Nephron progenitor cell (in vitro differentiated cells): ENCODE measurements at regions not wholly inside any gene's neighbourhood (a gene's known extent, or its start where the extent isn't known, plus 50 kb on each side); places are given as distances from the start of the nearest gene placed in this dataset.

Source experiments
- DNase-seq: peaks from one replicate; pipeline ENCODE4 v3.0.0; 2021
- H3K27ac Mint-ChIP-seq: 2 replicates; pipeline ENCODE4 v1.8.0; 2021; ENCODE audit warnings: mild to moderate bottlenecking, moderate library complexity, mixed read lengths
- H3K27me3 Mint-ChIP-seq: 2 replicates; pipeline ENCODE4 v1.8.0; 2021; ENCODE audit warnings: mild to moderate bottlenecking, low read depth, mixed read lengths; ENCODE audit not compliant: poor library complexity
- H3K36me3 Mint-ChIP-seq: 2 replicates; pipeline ENCODE4 v1.8.0; 2021; ENCODE audit warnings: low read depth, mixed read lengths
- H3K4me1 Mint-ChIP-seq: 2 replicates; pipeline ENCODE4 v1.8.0; 2021; ENCODE audit warnings: mixed read lengths
- H3K4me3 Mint-ChIP-seq: 2 replicates; pipeline ENCODE4 v1.8.0; 2021; ENCODE audit warnings: mild to moderate bottlenecking, moderate library complexity, mixed read lengths
- H3K9me3 Mint-ChIP-seq: 2 replicates; pipeline ENCODE4 v1.8.0; 2021; ENCODE audit warnings: mild to moderate bottlenecking, moderate library complexity, mixed read lengths
- TF ChIP-seq, protein P1 (sequence below): fragments of 200-600 bp; sonication (generic); IDR thresholded peaks from 2 replicates; pipeline ENCODE4 v1.5.0; 2021; ENCODE audit warnings: antibody characterized with exemption

DNA sequence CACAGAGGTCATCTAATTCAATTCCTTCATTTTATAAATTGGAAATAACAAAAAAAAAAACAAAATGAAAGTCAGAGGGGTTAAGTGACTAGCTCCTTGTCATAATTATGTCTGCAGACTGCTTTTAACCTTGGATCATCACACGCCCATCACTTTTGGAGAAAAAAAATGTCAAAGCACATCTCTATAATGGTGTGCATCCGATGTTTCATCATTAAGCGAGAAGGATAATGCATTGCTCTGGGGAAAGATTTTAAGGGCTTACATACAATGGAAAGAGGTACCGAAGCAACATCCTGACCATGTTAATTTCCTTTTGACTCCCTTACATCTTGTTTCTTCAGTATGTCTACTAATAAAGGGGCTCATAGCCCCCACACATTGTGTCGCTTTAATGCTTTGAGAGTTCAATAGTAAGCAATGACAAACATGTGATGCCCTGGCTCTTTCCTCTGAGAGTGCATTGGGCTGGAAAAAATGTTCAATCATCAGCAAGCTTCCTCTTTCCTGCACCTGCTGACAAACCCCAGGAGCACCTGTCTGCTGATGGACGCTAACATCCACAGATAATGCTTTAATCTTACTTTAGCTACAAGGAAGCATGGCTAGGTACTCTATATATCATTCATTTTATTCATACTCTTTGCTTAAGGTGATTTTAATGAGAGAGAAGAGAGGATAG is 242.2 kb downstream of the SMARCA2 start:
- Mint-ChIP-seq H3K27me3 (no peaks in the 10 kb centered on the region), H3K36me3 (peaks cover 5% of the 10 kb centered on the region), H3K9me3 (peaks cover 8% of the 10 kb centered on the region), H3K4me1 (peaks cover 27% of the 10 kb centered on the region), H3K27ac (no peak overlapping the region), H3K4me3 (no peak overlapping the region)
- TF ChIP-seq, protein P1, sequence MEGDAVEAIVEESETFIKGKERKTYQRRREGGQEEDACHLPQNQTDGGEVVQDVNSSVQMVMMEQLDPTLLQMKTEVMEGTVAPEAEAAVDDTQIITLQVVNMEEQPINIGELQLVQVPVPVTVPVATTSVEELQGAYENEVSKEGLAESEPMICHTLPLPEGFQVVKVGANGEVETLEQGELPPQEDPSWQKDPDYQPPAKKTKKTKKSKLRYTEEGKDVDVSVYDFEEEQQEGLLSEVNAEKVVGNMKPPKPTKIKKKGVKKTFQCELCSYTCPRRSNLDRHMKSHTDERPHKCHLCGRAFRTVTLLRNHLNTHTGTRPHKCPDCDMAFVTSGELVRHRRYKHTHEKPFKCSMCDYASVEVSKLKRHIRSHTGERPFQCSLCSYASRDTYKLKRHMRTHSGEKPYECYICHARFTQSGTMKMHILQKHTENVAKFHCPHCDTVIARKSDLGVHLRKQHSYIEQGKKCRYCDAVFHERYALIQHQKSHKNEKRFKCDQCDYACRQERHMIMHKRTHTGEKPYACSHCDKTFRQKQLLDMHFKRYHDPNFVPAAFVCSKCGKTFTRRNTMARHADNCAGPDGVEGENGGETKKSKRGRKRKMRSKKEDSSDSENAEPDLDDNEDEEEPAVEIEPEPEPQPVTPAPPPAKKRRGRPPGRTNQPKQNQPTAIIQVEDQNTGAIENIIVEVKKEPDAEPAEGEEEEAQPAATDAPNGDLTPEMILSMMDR: no peak
- DNase-seq: no peak

DNA sequence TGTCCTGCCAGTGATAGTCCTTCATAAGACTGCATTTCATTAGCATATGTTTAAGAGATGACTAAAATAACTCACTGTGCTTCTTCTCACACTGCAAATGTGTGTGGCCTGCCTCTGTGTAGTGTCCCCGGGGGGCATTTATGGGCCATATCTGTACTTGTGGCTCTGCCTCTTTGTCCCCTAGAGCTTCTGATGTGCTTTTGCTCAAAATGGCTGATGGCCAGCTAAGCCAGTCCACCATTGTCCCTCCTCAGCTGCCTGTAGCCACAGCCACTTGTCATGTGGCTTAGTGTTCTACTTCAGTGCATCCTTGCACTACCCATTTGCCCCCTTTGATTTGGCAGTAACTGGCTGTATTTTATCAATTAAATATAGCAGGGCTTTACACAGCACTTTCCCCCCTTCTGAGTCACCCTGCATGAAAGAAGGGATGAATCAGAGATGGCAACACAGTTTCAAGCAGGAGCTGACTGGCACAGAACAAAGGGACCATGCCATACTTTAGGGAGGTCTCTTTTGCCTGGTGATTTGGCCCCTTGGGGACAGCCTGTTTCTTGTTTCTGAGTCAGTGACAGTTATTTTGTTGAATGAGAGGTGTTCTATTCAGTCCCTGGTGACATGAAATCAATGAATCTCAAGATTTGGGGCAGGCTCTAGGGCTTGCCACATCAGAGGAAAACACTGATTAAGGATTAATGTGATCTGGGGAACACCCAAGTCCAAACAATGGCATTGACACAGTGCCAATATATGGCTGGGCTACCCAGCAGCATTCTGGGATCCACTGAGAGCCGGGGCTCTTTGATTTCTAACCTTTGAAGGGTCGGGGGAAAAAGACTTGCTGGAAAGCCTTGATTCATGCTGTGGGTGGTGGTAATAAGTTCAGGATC is 245.5 kb downstream of the SMARCA2 start:
- peaks cover 9% of the 10 kb centered on the region for H3K36me3 Mint-ChIP-seq
- H3K4me3 Mint-ChIP-seq: no peak overlapping the region
- DNase-seq: no peak
- H3K27me3 Mint-ChIP-seq: no peaks in the 10 kb centered on the region
- TF ChIP-seq, protein P1: no peak
- peak overlapping the region; percentile 41 for H3K27ac Mint-ChIP-seq
- H3K9me3 Mint-ChIP-seq: peaks cover 17% of the 10 kb centered on the region
- H3K4me1 Mint-ChIP-seq: peaks cover 35% of the 10 kb centered on the region

DNA sequence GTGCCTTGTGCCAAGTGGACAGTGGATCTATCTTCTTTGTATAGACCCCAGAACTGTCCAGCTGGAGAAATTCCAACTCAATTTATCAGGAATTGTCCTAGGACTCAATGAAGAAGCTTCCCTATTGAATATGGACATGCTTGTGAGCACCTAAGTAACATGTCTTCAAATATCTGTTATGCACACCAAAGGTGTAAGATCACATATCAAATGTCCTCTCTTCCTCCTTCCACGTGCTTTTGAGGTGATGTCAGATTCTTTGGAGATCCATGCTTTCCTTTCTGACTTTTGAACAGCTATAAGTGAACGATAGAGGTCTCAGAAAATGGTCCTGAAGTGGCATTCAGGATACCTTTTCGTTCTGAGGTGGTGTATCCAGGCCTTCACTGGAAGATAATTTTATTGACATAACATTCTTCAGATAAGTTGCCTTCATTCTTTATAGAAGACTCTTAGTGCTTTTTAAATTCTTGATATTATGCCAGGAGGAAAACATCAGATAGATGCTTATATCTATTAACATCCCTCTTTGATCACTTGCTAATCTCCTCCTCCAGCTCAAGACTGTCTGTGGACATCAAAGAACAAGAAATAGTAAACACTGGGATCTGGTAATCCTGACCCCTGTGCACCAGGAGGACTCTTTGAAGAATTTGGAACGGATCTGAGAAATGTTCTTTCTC is 246.4 kb downstream of the SMARCA2 start:
- no peak overlapping the region for H3K4me3 Mint-ChIP-seq
- H3K9me3 Mint-ChIP-seq: peaks cover 17% of the 10 kb centered on the region
- peaks cover 9% of the 10 kb centered on the region for H3K36me3 Mint-ChIP-seq
- peaks cover 35% of the 10 kb centered on the region for H3K4me1 Mint-ChIP-seq
- no peaks in the 10 kb centered on the region for H3K27me3 Mint-ChIP-seq
- no peak overlapping the region for H3K27ac Mint-ChIP-seq
- TF ChIP-seq, protein P1: no peak
- no peak for DNase-seq

DNA sequence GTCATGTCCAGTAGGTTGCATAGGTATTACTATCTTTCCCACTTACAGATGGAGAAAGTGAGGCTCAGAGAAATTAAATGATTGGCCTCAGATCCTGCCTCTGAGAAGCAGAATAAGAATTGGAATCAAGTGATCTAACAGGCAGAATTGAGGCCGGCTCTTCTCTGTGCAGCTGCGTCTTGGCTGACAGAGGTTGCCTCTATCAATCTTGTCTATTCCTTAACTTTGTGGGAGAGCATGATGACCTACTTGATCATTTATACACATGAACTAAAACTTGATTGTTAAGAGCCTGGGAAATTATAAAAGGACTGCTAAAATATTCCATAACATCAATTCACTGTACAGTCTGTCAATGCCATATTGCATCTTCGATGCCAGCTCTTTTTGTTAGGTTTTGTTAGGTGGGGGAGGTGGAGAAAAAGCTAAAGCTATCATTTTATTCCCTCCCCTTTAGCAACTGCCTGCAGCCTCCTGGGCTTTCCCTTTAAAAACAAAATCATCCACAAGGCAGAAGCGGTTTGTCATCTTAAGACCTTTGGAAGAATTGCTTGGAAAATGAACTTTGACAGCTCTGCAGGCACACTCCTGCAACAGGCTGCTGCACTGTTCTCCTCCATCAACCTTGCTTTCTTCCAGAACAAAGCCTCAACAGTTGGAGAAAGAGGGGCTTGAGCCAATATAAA is 247.4 kb downstream of the SMARCA2 start:
- H3K9me3 Mint-ChIP-seq: peaks cover 17% of the 10 kb centered on the region
- H3K27ac Mint-ChIP-seq: peak overlapping the region; percentile 62

DNA sequence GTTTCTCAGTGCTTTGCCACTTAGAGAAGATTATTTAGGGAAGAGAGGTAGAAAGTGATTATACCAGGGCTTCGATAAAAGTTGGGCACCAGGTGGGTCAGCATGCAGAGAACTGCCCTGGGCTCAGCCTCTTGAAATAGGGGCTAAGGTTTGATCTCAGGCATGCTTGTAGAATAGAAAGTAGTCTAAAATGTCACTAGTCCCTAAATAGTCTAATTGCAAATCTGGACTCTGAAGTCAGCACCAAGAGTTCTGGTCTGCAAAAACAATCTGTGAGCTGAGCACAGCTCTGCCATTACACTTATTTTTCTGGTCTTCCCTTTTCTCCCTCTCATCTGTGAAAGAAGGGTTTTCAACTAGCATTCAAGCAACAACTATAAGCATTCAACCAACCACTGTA is 248.0 kb downstream of the SMARCA2 start:
- TF ChIP-seq, protein P1: no peak
- Mint-ChIP-seq H3K27me3 (no peaks in the 10 kb centered on the region), H3K4me1 (peaks cover 48% of the 10 kb centered on the region), H3K27ac (peak overlapping the region; percentile 62), H3K36me3 (peaks cover 9% of the 10 kb centered on the region), H3K4me3 (no peak overlapping the region), H3K9me3 (peaks cover 17% of the 10 kb centered on the region)
- no peak for DNase-seq

More for the DNA sequence above, 247.4 kb downstream of the SMARCA2 start:
- Mint-ChIP-seq H3K4me3 (no peak overlapping the region), H3K4me1 (peaks cover 43% of the 10 kb centered on the region), H3K36me3 (peaks cover 9% of the 10 kb centered on the region), H3K27me3 (no peaks in the 10 kb centered on the region)
- TF ChIP-seq, protein P1: no peak
- no peak for DNase-seq
